ENCODE measurements at regions not wholly inside any gene's neighbourhood (a gene's known extent, or its start where the extent isn't known, plus 50 kb on each side); places are given as distances from the start of the nearest gene placed in this dataset.

DNA sequence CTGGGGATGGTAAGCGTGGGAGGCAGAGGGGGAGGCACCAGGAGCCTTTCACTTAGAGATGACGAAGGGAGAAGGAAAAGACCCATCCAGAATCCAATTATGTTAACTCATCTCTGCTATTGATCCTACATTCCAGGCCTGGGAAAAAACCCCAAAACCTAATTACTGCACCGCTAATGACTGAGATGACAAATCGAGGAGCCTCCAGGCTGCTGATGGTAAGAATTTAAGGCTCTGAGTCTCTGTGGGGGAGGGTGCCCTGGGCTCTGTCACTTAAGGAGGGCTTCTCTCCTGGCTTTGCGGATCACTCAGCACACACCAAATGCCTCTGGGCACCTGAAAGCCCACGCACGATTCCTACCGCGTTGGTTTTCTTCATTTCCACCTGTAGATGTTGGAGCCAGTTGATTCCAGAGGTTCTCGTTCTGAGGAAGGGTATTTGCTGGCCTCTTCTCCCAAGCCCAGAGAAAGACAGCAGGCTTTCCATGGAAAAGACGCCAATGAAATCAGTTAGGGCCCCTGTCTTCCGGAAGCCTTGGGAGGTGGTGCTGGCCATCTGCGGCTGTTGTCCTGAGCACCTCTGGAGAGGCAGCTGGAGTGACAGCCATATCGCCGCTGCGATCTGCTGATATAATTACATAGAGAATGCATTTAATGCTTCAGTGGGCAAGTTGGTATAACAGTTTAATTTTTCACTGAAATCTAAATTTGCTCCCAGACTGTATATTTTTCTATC lies 751.2 kb downstream of the BRD1 start:
- no peak for DNase-seq

DNA sequence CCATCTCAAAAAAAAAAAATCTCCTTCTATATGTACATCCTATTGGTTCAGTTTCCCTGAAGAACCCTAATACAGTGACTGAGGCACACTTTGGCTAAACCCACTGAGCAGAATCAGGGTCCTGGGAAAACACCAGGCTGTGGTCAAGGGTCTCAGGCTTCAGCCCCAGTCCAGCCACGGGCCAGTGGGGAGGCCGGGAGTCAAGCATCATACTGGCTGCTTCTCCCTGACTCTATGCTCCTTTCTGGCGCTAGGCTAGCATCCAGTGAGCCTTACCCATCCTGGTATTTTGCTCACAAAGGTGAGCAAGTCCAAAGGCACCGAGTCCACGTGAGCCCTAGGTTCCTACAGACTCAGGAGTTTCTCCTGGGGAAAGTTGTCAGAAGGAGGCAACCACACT lies 752.5 kb downstream of the BRD1 start:
- DNase-seq, result no peak

DNA sequence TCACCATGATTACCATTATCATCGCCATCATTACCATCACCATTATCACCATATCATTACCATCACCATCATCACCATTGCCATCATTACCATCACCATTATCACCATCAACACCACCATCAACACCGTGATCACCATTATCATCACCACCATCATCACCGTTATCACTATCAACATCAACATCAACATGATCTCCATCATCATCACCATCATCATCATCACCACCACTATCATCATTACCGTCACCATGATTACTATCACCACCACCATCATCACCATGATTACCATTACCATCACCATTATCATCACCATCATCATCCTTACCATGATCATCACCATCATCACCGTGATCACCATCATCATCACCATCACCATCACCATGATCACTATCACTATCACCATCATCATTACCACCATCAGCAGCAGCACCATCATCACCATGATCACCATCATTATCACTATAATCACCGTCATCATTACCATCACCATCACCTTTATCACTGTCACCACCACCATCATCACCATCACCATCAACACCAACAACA lies 753.7 kb downstream of the BRD1 start:
- DNase-seq, result no peak

DNA sequence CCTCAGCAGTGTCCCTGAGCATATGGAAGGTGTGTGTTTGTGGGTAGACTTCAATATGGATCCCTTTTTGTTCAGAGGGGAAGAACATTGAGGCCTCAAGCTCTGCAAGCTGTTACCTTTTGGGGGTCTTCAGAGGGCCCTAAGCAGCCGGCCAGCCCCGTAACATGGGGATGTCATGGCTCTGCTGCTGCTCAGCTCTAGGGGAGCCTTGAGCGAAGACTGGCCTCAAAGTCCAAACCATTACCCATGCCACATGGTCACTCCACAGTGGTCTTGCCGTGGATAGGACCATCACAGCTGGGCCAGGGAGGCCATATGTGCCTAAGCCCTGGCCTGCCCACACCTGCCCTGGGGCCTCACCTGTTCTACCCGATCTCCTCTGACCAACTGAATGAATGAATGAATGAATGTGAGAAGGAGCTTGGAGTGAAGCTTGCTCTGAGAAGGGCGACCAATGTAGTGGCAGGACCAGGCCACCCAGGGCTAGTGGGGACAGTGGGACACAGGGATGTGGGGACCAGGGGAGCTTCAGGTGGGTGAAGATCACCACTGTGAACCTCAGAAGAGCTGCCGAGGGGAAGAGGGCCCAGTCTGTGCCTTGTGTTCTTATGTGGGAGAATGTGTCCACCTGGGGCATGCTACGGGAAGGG lies 754.6 kb downstream of the BRD1 start:
- DNase-seq, result no peak

DNA sequence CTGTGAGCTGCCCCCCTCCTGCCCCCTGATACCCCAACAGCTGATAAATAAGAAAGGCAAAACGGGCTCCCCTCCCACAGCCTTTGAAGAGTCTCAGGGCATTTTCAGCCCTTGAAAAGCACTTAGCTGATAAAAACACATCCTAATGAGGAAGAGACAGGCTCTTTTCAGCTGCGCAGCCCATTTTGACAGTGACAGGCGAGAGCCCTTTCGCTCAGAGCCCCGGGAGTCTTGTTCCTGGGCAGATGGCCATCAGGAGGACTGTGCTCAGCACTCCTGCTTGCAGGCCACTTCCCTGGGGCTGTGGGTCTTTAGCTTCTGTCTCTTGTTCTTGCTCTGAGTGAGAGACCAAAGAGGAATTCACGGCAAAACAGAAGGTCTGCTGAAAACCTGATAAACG lies 757.2 kb downstream of the BRD1 start:
- DNase-seq, result no peak

DNA sequence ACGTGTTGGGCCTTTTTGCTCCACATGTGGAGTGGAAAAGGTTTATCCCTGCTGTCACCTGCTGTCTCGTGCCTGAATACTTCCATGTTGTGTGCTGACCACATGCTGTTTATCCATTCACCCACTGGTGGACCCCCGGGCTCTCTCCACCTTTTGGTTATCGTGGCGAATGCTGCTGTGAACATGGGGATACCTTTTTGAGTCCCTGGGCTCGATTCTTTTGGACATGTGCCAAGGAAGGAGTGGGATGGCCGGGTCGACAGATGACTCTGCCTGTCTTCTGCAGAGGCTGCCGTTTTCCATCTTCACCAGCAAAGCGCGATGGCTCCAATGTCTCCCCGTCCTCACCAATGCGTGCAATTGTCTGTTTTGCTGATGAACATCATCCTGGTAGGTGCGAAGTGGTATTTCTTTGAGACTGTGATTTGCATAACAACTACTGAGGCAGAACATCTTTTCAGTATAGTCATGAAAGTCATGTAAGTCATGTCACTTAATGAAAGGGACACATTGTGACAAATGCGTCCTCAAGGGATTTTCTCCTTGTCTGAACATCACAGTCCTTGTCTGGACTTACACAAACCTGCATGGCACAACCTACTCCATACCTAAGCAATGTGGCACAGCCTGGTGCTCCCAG lies 758.7 kb downstream of the BRD1 start:
- DNase-seq, result no peak

DNA sequence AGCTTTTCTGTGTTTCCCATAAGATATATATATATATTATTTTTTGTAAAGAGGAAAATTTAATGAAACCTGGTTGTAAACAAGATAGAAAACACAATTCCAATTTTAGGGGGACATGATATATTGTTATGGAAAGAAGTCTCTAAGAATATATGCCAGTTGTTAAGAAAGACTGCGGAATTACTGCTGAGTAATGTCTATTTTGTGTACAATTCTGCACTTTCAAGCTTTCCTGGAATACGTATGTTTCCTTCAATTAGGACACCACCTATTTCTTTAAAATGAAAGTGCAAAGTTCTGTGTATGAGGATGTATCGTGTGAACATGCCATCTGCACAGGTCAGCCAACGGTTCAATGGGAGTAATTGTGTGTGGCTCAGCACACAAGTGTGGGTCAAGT lies 760.2 kb downstream of the BRD1 start:
- no peak for DNase-seq

DNA sequence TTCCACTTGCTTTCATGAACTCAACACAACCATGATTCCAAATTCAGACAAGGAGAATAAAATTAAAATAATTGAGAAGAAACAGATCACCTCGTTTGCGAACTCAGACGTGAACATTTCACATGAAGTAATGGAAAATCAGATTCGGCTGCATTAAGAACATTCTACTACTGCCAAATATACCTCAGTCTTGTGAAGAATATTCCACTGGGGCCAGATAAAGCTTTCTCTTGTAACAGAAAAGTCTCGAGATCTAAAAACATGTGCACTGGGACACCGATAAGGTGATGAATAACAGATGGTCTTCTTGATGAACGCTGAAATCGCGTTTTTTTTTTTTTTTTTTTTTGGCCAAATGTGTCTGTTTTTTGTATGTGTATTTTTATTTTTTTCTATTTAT lies 761.1 kb downstream of the BRD1 start:
- no peak for DNase-seq

DNA sequence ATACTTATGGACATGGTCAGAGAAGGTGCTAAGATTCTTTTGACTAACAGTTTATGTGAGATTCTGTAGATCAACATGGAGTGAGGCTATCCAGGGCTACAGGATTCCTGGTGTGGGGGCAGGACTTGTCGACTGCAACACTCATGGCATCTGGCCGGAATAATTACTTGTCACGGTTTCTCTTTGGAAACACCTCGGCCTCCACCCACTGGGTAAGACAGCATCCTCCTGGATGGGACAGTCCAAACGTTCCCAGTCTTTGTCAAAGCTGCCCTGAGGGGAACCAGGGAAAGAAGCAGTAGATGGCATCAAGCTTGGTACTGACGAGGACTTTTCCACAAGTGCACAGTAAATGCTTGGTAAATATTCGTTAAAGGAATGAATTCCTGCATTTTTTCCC lies 762.8 kb downstream of the BRD1 start:
- no peak for DNase-seq

DNA sequence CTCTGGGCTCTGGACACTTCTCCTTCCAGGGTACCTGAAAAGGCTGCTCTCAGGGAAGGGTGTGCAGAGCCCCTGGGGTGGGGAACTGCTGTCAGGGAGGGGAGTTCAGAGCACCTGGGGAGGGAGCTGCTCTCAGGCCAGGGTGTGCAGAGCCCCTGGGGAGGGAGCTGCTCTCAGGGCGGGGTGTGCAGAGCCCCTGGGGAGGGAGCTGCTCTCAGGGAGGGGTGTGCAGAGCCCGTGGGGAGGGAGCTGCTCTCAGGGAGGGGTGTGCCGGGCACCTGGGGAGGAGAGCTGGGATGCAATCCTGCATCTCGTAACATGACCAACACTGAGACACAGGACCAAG lies 764.2 kb downstream of the BRD1 start:
- DNase-seq, result no peak

DNA sequence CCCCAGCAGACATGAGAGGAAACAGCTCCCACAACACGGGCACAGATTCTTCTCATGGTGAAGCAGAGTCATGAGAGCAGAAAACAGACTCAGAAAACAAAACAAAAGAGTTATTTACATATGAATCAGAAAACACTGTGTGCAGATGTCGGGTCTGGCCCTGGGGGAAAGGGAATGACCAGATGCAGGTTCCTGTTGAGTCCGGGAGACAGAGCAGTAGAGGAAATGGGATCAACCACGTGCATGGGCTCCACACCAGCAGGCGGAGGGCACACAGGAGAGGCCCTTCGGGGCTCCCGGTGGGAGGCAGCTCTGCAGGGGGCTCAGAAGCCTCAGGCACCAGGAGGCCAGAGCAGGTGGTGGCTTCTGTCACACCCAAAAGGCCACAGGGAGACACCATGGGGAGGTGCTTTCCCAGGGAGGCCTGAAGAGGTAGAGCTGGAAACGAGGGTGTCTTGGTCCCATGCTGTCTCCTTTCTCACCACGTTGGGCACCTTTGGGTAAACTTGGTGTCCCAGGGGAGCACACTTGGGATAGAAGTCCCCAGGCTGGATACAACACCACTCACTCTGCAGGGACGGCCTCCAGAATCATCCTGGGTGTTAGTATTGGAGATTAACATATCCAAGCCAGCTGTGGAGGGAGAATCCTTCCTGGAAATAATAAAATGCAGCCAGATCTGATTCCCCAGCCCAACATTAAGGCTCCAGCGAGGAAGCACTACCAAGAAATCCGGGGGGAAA lies 764.7 kb downstream of the BRD1 start:
- DNase-seq, result no peak

DNA sequence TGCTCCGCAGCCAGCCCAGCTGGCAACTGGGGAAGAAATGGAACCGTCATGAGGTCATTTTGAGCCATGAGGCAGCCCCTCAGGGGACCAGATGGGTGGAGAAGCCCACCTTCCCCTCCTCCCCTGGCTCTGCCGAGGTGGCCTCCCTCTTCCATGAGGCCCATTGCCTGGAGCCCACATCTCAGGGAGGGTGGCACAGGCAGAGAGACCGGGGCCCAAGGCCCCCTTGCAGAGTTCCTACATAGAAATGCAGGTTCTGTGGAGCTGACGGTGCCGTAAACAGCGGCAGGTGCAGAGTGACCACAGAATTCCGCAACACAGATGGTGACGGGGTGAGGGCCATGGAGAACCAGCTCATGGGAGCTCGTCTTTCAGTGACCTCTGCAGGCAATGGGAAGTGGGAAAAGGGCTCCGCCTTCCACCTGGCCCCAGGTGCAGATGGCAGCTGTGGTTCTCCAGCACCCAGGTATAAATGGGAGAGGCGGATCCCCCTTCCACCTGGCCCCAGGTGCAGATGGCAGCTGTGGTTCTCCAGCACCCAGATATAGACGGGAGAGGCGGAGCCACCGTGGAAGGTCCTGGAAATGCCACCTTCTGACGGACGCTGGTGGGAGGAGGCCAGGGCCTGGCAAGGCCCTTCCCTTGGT lies 765.4 kb downstream of the BRD1 start:
- no peak for DNase-seq

DNA sequence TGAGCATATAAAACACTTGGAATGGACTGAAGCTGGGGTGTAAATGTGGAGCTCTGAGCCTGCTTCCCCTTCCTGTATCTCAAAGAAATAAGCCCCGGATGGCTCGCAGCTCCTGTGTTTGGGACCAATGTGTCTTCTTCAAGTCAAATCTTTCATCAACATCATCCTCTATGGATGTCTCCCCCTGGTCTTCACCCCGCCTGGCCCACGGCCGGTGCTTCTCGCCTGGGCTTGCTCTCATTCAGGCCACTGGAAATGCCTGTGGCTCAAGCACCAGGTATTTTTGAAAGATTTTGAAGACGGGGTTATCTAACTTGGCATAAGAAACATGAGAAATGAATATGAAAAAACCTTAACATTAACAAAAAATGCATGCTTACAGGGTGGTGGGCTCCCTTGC lies 769.8 kb downstream of the BRD1 start:
- no peak for DNase-seq

DNA sequence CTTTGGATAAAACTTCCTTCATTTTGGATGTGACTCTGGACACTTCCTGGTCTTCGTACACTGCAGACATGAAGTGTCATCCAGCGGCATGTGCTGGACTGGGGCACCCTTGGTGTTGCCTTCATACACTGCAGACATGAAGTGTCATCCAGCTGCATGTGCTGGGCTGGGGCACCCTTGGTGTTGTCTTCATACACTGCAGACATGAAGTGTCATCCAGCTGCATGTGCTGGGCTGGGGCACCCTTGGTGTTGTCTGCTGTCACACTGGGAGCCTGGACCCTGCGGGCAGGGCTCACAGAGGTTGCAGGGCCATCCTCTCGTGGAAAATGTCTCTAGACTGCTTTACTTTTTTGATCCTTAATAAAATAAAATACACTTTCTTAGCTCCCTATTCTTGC lies 771.4 kb downstream of the BRD1 start:
- DNase-seq, result no peak

DNA sequence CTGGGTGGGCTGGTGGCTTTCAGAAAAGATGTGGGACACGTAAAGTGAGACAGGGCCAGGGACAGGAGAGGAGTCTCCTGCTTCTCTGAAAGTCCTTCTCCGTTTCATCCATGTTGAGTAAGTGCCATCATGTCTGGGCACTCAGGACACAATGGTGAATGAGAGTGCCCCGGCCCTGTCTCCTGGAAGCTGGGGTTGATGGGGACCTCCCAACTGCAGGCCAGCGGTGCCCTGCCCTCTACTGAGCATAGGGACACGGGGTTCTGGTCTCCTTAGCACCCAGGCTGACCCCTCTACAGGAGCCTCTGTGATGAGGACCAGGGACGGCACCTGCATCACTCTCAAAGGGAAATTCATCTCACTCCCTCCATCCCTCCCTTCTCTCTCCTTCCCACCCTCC lies 772.3 kb downstream of the BRD1 start:
- no peak for DNase-seq

DNA sequence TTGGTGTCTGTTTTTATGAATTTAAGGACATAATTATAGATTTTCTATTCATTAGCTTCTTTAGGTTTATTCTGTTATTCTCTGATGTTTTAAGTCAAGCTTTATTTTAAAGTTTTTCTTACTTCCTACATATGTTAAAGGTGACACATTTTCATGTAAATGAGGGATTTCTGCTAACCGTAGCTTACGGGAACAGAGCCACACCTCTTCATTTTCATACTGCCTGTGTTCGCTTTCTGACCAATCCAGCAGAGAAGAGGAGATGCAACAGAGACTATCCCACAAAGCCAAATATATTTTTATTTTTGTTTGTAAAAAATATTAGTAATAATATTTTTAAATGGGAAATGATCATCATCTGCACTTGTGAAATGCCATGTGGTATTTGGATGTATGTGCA lies 774.1 kb downstream of the BRD1 start:
- no peak for DNase-seq

DNA sequence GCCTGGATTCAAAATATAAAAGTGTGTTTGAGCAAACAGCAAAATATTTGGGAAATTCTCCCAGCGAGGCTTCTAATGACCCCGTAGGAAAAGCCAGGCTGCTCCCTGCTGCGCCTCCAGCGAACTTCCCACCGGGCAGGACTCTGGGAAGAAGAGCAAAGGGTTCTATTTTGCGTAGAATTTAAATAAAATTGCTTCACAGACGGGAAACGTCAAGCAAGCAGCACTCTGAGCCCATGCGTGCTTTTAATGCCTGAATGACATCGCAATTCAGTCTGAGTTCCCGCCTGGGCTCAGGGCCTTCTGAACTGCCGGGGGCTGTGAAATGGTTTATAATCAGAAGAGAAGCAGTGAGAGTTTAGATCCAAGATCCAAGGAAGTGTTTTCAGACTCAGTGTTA lies 775.1 kb downstream of the BRD1 start:
- no peak for DNase-seq

DNA sequence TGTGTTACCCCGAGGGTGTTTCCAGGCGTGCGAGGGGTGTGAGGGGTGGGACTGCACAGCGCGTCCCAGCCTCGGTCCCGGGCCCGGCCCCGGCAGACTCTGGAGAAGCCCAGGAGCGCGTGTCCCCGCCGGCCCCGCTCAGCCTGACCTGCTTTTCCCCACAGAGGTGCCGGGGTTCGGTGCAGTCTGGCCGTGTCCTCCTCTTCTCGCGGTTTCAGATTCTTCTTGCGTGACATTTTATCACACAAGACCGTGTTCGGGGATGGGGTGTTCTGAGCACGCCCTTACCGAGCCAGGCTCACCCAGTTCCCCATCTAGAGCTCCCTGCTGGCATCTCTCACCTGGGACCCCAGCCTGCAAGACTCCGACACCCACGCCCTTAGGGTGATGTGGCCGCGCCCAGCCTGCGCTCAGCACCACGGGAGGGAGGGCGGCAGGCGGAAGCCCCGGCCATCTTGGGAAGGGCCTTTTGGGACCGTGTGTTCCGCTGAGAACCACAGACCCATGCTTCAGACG lies 775.6 kb downstream of the BRD1 start:
- DNase-seq, result no peak

DNA sequence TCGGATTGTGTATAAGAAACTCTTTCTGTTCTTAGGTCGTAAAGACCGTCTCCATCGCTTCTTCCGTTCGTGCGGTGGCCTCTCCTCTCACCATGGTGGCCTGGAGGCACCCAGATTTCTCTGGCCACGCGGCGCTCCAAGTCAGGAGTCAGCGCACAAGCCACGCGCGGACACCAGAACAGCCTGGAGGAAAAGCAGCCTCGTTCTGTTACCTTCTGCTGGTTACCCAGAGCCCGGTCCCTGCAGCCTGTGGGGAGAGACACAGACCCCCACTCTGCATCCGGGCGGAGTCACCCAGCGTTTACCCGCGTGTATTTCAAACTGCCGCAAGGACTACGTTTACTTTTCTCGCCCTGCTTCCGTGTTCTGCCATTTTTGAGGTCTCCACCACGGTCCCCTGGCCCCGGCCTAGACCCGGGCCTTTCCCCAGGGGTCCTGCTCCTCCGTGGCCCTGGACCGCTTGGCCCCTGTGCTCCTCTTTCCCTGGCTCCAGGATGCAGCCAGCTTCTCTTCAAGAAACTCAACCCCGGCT lies 776.1 kb downstream of the BRD1 start:
- no peak for DNase-seq

DNA sequence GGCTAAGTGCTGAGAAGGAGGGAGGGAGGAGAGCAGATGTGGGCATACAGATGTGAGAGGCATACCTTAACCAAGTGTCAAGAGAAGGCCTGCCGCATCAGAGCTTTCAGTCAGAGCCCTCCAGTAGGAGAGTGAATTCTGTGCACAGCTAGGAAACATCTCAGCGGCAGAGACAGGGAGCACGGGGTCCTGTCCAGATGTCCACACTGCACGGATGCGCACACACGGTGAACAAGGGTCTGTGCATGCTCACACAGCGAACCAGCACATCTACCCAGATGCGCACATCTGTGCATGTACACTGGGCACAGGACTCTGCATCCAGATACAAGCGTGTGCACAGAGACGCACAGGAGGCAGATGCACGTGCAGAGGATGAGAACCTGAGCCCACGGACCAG lies 778.0 kb downstream of the BRD1 start:
- no peak for DNase-seq

DNA sequence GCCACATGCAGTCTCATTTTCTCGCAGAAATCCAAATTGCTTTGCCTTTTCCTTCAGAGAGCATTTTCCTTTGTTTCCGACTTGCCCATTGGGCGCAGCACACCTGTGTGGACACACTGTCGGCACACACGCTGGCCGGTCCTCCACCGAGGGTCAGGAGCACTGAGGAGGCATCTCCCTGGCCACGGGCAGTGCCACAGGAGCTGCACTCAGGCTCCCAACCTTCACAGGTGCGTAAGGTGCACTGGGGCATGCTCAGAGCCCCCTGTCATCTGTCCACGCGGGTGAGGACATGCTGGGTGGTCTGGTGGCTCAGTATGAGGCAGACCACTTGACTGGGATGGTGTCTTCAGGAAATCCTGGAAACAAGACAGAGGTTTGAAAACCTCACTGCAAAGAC lies 779.1 kb downstream of the BRD1 start:
- no peak for DNase-seq

DNA sequence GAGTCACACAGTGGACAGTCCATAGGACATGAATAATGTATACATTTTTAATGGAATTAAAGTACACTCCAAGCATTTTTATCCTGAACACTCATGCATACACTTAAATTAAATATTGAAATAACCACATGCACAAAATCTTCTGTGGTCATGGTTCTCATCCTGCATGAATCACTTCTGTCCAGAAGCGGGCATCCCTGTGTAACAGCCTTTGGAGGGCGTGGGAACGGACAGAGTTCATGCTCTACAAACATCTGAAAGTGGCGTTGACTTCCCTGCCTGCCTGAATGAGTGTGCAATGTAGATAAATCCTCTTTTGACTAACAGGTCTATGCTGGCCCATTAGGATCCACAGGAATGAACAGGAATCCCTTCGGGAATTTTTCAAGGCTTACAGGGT lies 780.2 kb downstream of the BRD1 start:
- DNase-seq, result no peak

Data from GOT3 (cell line).